ENCODE measurements at regions not wholly inside any gene's neighbourhood (a gene's known extent, or its start where the extent isn't known, plus 50 kb on each side); places are given as distances from the start of the nearest gene placed in this dataset.

DNA sequence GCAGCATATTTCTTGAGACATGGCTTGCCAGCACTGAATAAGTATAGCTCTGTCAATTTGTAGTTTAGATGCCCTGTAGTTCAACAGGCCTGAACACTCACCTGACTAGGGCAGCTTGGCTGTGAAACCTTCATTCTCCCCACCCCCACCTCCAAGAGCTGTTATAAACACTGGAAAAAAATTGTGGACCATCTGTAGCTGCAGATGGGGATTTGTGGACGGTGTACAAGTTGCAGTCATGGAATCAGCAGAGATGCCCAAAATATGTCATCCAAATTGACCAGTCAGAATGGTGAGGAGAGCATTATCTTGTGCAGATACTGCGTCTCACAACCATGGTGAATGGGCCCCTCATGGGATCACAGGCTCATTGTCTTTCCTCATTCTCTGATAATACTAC lies 76.2 kb upstream of the PAQR3 start (continued):
- TF ChIP-seq, protein P1, sequence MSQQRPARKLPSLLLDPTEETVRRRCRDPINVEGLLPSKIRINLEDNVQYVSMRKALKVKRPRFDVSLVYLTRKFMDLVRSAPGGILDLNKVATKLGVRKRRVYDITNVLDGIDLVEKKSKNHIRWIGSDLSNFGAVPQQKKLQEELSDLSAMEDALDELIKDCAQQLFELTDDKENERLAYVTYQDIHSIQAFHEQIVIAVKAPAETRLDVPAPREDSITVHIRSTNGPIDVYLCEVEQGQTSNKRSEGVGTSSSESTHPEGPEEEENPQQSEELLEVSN (IDR thresholded peaks at IDR 0.05; ENCODE audit: borderline replicate concordance in 1 of 2, extremely low read depth in 1 of 2, insufficient read depth in 1 of 2, insufficient read length in 1 of 2, low read depth in 1 of 2, low read length in 1 of 2, poor library complexity in 1 of 2, severe bottlenecking in 1 of 2) = no peak
- no peak for TF ChIP-seq ZNF184 (CRISPR knock-in tag; IDR thresholded peaks at IDR 0.05)
- no peak for TF ChIP-seq ATF7 (IDR thresholded peaks at IDR 0.05)
- no peak for TF ChIP-seq ZNF133 (CRISPR knock-in tag; IDR thresholded peaks at IDR 0.05)

DNA sequence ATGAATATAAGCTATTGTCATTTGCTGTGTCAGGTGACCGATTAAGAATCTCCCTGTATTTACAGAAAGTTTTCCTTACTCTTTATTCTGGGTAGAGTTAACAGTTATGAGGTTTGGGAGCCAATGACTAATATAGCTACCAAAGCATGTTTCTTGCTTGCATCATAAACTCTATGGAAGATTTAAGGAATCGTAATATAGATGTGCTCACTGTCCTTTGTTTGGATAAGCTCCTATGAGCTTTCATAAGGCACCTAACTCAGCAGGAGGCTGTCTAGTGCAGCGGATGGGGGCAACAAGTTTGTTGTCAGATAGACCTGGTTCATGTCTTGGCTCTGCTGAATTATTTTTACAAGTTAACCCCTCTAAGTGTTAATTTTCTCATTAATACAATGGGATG lies 75.0 kb upstream of the PAQR3 start:
- Histone ChIP-seq H2AFZ (ENCODE audit: low read depth, low read length) (no peak overlapping the region), H4K20me1 (replicated peaks; ENCODE audit: control insufficient read depth, insufficient read depth, low read length) (no peaks in the 10 kb centered on the region), H3K27me3 (ENCODE audit: control insufficient read depth in 2 of 2, insufficient read depth in 2 of 2, low read length in 2 of 2) (no peaks in the 10 kb centered on the region; a peak in 1 of 5 replicates), H3K4me1 (replicated peaks in 1 of 2; ENCODE audit: control insufficient read depth in 2 of 2, insufficient read depth in 2 of 2, low read length in 2 of 2) (no peaks in the 10 kb centered on the region), H3K27ac (ENCODE audit: extremely low read depth, low read depth, low read length) (no peak overlapping the region), H3K36me3 (ENCODE audit: control insufficient read depth, insufficient read depth, low read length) (no peaks in the 10 kb centered on the region; the same call in 2 of the 3 replicates), H3K4me3 (no peak overlapping the region), H3K9ac (ENCODE audit: insufficient read depth in 1 of 2, low read depth in 2 of 2, low read length in 2 of 2) (no peak overlapping the region), H3K9me3 (replicated peaks; ENCODE audit: control insufficient read depth, insufficient read depth, low read depth, low read length) (no peaks in the 10 kb centered on the region), H3K79me2 (ENCODE audit: control insufficient read depth, insufficient read depth, low read length) (no peaks in the 10 kb centered on the region), H3K9me1 (ENCODE audit: control insufficient read depth, insufficient read depth, low read length) (no peaks in the 10 kb centered on the region), H3K4me2 (ENCODE audit: insufficient read depth, low read length) (no peak overlapping the region)
- DNase-seq (ENCODE audit: extremely low read depth in 1 of 4, low spot score in 3 of 4) (no peak), ATAC-seq (no peak), FAIRE-seq (no peak)
- no TSS peak for BruUV-seq (replicated peaks)
- ChIA-PET POLR2A (interaction anchor here (0.7 to 0.8 kb wide), 2 partner anchors 19 to 56 kb away, joined by 3 to 5 read pairs; no protein-coding TSS in a partner anchor), CTCF (ENCODE audit: low intra/inter-chr PET ratio) (interaction anchor here (0.6 kb wide), 1 partner anchor 467 kb away, joined by 3 read pairs; no protein-coding TSS in a partner anchor)
- intact Hi-C loops (cut with micrococcal nuclease) = no loop called here
- in situ Hi-C loops (cut with MboI) = no loop called here
- 4% methylated on average over 3 of the region's 3 CpGs for WGBS (ENCODE audit: insufficient coverage, low coverage, missing lambda C conversion rate)
- TF ChIP-seq ZNF253 (CRISPR knock-in tag; conservative IDR thresholded peaks at IDR 0.05) (no peak), ZNF785 (CRISPR knock-in tag; IDR thresholded peaks at IDR 0.05) (no peak), ZNF274 (IDR thresholded peaks at IDR 0.05; ENCODE audit: borderline replicate concordance, low read depth, low read length) (no peak), SMARCA4 (IDR thresholded peaks at IDR 0.05) (no peak), SMAD4 (CRISPR knock-in tag; conservative IDR thresholded peaks at IDR 0.05) (no peak), MCM7 (IDR thresholded peaks at IDR 0.05) (no peak), KDM5B (IDR thresholded peaks at IDR 0.05; ENCODE audit: insufficient replicate concordance, low read depth, low read length) (no peak)
- TF ChIP-seq, protein P2, sequence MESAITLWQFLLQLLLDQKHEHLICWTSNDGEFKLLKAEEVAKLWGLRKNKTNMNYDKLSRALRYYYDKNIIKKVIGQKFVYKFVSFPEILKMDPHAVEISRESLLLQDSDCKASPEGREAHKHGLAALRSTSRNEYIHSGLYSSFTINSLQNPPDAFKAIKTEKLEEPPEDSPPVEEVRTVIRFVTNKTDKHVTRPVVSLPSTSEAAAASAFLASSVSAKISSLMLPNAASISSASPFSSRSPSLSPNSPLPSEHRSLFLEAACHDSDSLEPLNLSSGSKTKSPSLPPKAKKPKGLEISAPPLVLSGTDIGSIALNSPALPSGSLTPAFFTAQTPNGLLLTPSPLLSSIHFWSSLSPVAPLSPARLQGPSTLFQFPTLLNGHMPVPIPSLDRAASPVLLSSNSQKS (CRISPR knock-in tag; IDR thresholded peaks at IDR 0.05) = no peak
- TF ChIP-seq, protein P3, sequence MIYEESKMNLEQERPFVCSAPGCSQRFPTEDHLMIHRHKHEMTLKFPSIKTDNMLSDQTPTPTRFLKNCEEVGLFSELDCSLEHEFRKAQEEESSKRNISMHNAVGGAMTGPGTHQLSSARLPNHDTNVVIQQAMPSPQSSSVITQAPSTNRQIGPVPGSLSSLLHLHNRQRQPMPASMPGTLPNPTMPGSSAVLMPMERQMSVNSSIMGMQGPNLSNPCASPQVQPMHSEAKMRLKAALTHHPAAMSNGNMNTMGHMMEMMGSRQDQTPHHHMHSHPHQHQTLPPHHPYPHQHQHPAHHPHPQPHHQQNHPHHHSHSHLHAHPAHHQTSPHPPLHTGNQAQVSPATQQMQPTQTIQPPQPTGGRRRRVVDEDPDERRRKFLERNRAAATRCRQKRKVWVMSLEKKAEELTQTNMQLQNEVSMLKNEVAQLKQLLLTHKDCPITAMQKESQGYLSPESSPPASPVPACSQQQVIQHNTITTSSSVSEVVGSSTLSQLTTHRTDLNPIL (CRISPR knock-in tag; IDR thresholded peaks at IDR 0.05) = no peak
- TF ChIP-seq, protein P4, sequence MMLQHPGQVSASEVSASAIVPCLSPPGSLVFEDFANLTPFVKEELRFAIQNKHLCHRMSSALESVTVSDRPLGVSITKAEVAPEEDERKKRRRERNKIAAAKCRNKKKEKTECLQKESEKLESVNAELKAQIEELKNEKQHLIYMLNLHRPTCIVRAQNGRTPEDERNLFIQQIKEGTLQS (IDR thresholded peaks at IDR 0.05) = peak; percentile 38; the same call in 1 of the 2 replicates
- TF ChIP-seq, protein P4 (CRISPR knock-in tag; conservative IDR thresholded peaks at IDR 0.05) = no peak
- TF ChIP-seq, protein P5, sequence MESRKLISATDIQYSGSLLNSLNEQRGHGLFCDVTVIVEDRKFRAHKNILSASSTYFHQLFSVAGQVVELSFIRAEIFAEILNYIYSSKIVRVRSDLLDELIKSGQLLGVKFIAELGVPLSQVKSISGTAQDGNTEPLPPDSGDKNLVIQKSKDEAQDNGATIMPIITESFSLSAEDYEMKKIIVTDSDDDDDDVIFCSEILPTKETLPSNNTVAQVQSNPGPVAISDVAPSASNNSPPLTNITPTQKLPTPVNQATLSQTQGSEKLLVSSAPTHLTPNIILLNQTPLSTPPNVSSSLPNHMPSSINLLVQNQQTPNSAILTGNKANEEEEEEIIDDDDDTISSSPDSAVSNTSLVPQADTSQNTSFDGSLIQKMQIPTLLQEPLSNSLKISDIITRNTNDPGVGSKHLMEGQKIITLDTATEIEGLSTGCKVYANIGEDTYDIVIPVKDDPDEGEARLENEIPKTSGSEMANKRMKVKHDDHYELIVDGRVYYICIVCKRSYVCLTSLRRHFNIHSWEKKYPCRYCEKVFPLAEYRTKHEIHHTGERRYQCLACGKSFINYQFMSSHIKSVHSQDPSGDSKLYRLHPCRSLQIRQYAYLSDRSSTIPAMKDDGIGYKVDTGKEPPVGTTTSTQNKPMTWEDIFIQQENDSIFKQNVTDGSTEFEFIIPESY (CRISPR knock-in tag; IDR thresholded peaks at IDR 0.05) = no peak

Data from K562 (cell line).